HG02642 (cell line): ENCODE measurements at regions not wholly inside any gene's neighbourhood (a gene's known extent, or its start where the extent isn't known, plus 50 kb on each side); places are given as distances from the start of the nearest gene placed in this dataset.

Source experiments
- ATAC-seq: cut with Tn5 transposase; IDR thresholded peaks from one replicate; pipeline ENCODE4 v1.9.1; 2021; ENCODE audit warnings: mild to moderate bottlenecking; ENCODE audit not compliant: unreplicated experiment, poor library complexity

GRCh38 chr2:217294211-217294610 lies 434.3 kb upstream of the TNP1 start:
- ATAC-seq: no peak

GRCh38 chr2:217293607-217294006 lies 433.7 kb upstream of the TNP1 start:
- ATAC-seq: no peak

- ATAC-seq: no peak
These were observed 433.2 kb upstream of the TNP1 start for GRCh38 chr2:217293046-217293445.

GRCh38 chr2:217291259-217291658 lies 431.4 kb upstream of the TNP1 start:
- ATAC-seq: no peak

GRCh38 chr2:217290467-217290866 lies 430.6 kb upstream of the TNP1 start:
- ATAC-seq: no peak

GRCh38 chr2:217289907-217290280 lies 430.0 kb upstream of the TNP1 start:
- no peak for ATAC-seq

- ATAC-seq: no peak
These were observed 429.5 kb upstream of the TNP1 start for GRCh38 chr2:217289177-217289906.

- ATAC-seq: no peak
These were observed 428.7 kb upstream of the TNP1 start for GRCh38 chr2:217288472-217289063.

- ATAC-seq: no peak
These were observed 427.0 kb upstream of the TNP1 start for GRCh38 chr2:217286833-217287232.

- no peak for ATAC-seq
These were observed 426.1 kb upstream of the TNP1 start for GRCh38 chr2:217285926-217286325.

- no peak for ATAC-seq
These were observed 423.6 kb upstream of the TNP1 start for GRCh38 chr2:217283460-217283859.

GRCh38 chr2:217282531-217282930 lies 422.7 kb upstream of the TNP1 start:
- ATAC-seq: no peak

- no peak for ATAC-seq
These were observed 419.7 kb upstream of the TNP1 start for GRCh38 chr2:217279556-217279955.

- ATAC-seq: no peak
These were observed 419.3 kb upstream of the TNP1 start for GRCh38 chr2:217279140-217279539.

GRCh38 chr2:217277646-217278398 lies 418.0 kb upstream of the TNP1 start:
- ATAC-seq: no peak

GRCh38 chr2:217276433-217276832 lies 416.6 kb upstream of the TNP1 start:
- no peak for ATAC-seq

GRCh38 chr2:217275091-217275490 lies 415.2 kb upstream of the TNP1 start:
- ATAC-seq: no peak

GRCh38 chr2:217274578-217274977 lies 414.7 kb upstream of the TNP1 start:
- no peak for ATAC-seq

- ATAC-seq: no peak
These were observed 414.0 kb upstream of the TNP1 start for GRCh38 chr2:217273851-217274250.

GRCh38 chr2:217273162-217273561 lies 413.3 kb upstream of the TNP1 start:
- no peak for ATAC-seq

GRCh38 chr2:217271813-217272212 lies 411.9 kb upstream of the TNP1 start:
- ATAC-seq: no peak
